ENCODE measurements at regions not wholly inside any gene's neighbourhood (a gene's known extent, or its start where the extent isn't known, plus 50 kb on each side); places are given as distances from the start of the nearest gene placed in this dataset.

- DNase-seq (ENCODE audit: extremely low read depth in 1 of 2, low read depth in 1 of 2), result no peak
Measured at GRCh38 chr13:108156749-108157148, 58.6 kb downstream of the LIG4 start.

- DNase-seq (ENCODE audit: extremely low read depth in 1 of 2, low read depth in 1 of 2), result peak; percentile 4 to 24
Measured at GRCh38 chr13:108155185-108156106, 59.9 kb downstream of the LIG4 start.

GRCh38 chr13:108154421-108154858 is 60.9 kb downstream of the LIG4 start:
- no peak for DNase-seq (ENCODE audit: extremely low read depth in 1 of 2, low read depth in 1 of 2)

- DNase-seq (ENCODE audit: extremely low read depth in 1 of 2, low read depth in 1 of 2), result no peak
Measured at GRCh38 chr13:108146642-108147041, 68.7 kb downstream of the LIG4 start.

GRCh38 chr13:108142702-108143436 is 72.5 kb downstream of the LIG4 start:
- DNase-seq (ENCODE audit: extremely low read depth in 1 of 2, low read depth in 1 of 2), result no peak

- no peak for DNase-seq (ENCODE audit: extremely low read depth in 1 of 2, low read depth in 1 of 2)
Measured at GRCh38 chr13:108137176-108137575, 78.2 kb downstream of the LIG4 start.

- DNase-seq (ENCODE audit: extremely low read depth in 1 of 2, low read depth in 1 of 2), result no peak
Measured at GRCh38 chr13:108127406-108127805, 87.9 kb downstream of the LIG4 start.

GRCh38 chr13:108126056-108126455 is 89.3 kb downstream of the LIG4 start:
- DNase-seq (ENCODE audit: extremely low read depth in 1 of 2, low read depth in 1 of 2), result no peak

GRCh38 chr13:108121406-108121805 is 93.9 kb downstream of the LIG4 start:
- no peak for DNase-seq (ENCODE audit: extremely low read depth in 1 of 2, low read depth in 1 of 2)

- DNase-seq (ENCODE audit: extremely low read depth in 1 of 2, low read depth in 1 of 2), result no peak
Measured at GRCh38 chr13:108120856-108121255, 94.5 kb downstream of the LIG4 start.

- DNase-seq (ENCODE audit: extremely low read depth in 1 of 2, low read depth in 1 of 2), result no peak
Measured at GRCh38 chr13:108120302-108120701, 95.0 kb downstream of the LIG4 start.

GRCh38 chr13:108115738-108116137 is 99.6 kb downstream of the LIG4 start:
- no peak for DNase-seq (ENCODE audit: extremely low read depth in 1 of 2, low read depth in 1 of 2)

GRCh38 chr13:108113407-108113806 is 101.9 kb downstream of the LIG4 start:
- DNase-seq (ENCODE audit: extremely low read depth in 1 of 2, low read depth in 1 of 2), result no peak

GRCh38 chr13:108104736-108105135 is 110.6 kb downstream of the LIG4 start:
- no peak for DNase-seq (ENCODE audit: extremely low read depth in 1 of 2, low read depth in 1 of 2)

- DNase-seq (ENCODE audit: extremely low read depth in 1 of 2, low read depth in 1 of 2), result no peak
Measured at GRCh38 chr13:108102771-108103170, 112.6 kb downstream of the LIG4 start.

- no peak for DNase-seq (ENCODE audit: extremely low read depth in 1 of 2, low read depth in 1 of 2)
Measured at GRCh38 chr13:108096301-108096915, 118.9 kb downstream of the LIG4 start.

- no peak for DNase-seq (ENCODE audit: extremely low read depth in 1 of 2, low read depth in 1 of 2)
Measured at GRCh38 chr13:108095036-108095435, 120.3 kb downstream of the LIG4 start.

- DNase-seq (ENCODE audit: extremely low read depth in 1 of 2, low read depth in 1 of 2), result no peak
Measured at GRCh38 chr13:108093616-108094015, 121.7 kb downstream of the LIG4 start.

GRCh38 chr13:108087810-108088209 is 127.5 kb downstream of the LIG4 start:
- DNase-seq (ENCODE audit: extremely low read depth in 1 of 2, low read depth in 1 of 2), result no peak

GRCh38 chr13:108086678-108087077 is 128.7 kb downstream of the LIG4 start:
- no peak for DNase-seq (ENCODE audit: extremely low read depth in 1 of 2, low read depth in 1 of 2)

- DNase-seq (ENCODE audit: extremely low read depth in 1 of 2, low read depth in 1 of 2), result no peak
Measured at GRCh38 chr13:108084840-108085239, 130.5 kb downstream of the LIG4 start.
